Skeletal muscle tissue (tissue), 3 donors: ENCODE measurements at regions not wholly inside any gene's neighbourhood (a gene's known extent, or its start where the extent isn't known, plus 50 kb on each side); places are given as distances from the start of the nearest gene placed in this dataset.
"Not testable (repeated sequence)": the region's sequence is repeated elsewhere in the genome, so short reads cannot be mapped to it uniquely, and the experiment has no call there.

Source experiments
- H3K27ac ChIP-seq: one replicate; pipeline ENCODE4 v1.7.0; 2013; ENCODE audit warnings: mild to moderate bottlenecking, low read depth, low read length, inconsistent platforms
- H3K27me3 ChIP-seq, 3 donors: one replicate each; pipeline ENCODE4 v1.7.0; 2013; ENCODE audit warnings: low read length in 3 of 3; ENCODE audit not compliant: control insufficient read depth in 3 of 3, insufficient read depth in 3 of 3
- H3K36me3 ChIP-seq, 3 donors: one replicate each; pipeline ENCODE4 v1.7.0; 2013; ENCODE audit warnings: low read length in 3 of 3; ENCODE audit not compliant: control insufficient read depth in 3 of 3, insufficient read depth in 3 of 3
- H3K4me1 ChIP-seq, 3 donors: one replicate each; pipeline ENCODE4 v1.7.0; 2013; ENCODE audit warnings: low read length in 3 of 3, mild to moderate bottlenecking in 3 of 3; ENCODE audit not compliant: control insufficient read depth in 3 of 3, insufficient read depth in 3 of 3
- H3K4me3 ChIP-seq, 3 donors: one replicate each; pipeline ENCODE4 v1.7.0; 2013; ENCODE audit warnings: low read length in 3 of 3
- H3K9ac ChIP-seq, 3 donors: one replicate each; pipeline ENCODE4 v1.7.0; 2013; ENCODE audit warnings: low read length in 3 of 3, mild to moderate bottlenecking in 3 of 3, moderate library complexity in 2 of 3, low read depth in 1 of 3
- H3K9me3 ChIP-seq, 3 donors: one replicate each; pipeline ENCODE4 v1.7.0; 2013; ENCODE audit warnings: low read length in 3 of 3; ENCODE audit not compliant: control insufficient read depth in 3 of 3
- donor health status: Osteomylitis.

GRCh38 chr1:200260597-200261335, 149.1 kb downstream of the ZNF281 start:
- Histone ChIP-seq H3K9ac (no peak overlapping the region), H3K4me1 (no peaks in the 10 kb centered on the region), H3K4me3 (no peak overlapping the region), H3K27ac (no peak overlapping the region), H3K9me3 (no peaks in the 10 kb centered on the region), H3K36me3 (no peaks in the 10 kb centered on the region), H3K27me3 (no peaks in the 10 kb centered on the region)

DNA sequence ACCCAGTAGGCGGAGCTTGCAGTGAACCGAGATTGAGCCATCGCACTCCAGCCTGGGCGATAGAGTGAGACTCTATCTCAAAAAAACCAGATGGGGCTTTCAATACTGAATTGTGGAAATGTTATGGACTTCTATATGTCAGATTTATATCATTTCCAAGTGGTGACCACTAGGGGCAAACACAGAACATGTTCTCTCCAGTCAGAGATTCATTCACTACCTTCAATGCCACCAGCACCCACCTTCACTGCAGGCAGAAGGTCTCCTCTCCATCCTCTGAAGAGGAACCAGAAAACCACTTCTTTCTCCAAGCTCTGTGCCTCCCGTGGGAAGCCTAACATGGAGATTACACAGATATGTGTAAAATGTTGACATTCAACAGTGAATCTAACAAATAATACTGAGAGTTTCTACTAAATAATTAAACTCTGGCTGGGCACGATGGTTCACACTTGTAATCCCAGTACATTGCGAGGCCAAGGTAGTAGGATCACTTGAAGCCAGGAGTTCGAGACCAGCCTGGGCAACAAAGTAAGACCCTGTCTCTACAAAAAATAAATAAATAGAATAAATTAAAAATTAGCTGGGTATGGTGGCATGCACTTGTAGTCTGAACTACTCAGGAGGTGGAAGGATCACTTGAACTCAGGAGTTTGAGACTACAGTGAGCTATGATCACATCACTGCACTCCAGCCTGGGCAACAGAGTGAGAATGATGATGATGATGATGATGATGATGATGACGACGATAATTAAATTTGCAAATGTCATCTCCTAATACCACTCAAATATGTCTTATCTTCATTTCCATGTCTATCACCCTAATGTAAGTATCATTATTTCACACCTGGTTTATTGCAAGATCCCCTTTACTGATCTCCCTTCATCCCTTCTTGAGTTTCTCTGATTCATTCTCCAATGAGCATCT, 151.1 kb downstream of the ZNF281 start:
- Histone ChIP-seq H3K27me3 (no peaks in the 10 kb centered on the region), H3K4me1 (no peaks in the 10 kb centered on the region), H3K36me3 (no peaks in the 10 kb centered on the region), H3K9ac (no peak overlapping the region), H3K9me3 (no peaks in the 10 kb centered on the region), H3K27ac (no peak overlapping the region), H3K4me3 (no peak overlapping the region)

DNA sequence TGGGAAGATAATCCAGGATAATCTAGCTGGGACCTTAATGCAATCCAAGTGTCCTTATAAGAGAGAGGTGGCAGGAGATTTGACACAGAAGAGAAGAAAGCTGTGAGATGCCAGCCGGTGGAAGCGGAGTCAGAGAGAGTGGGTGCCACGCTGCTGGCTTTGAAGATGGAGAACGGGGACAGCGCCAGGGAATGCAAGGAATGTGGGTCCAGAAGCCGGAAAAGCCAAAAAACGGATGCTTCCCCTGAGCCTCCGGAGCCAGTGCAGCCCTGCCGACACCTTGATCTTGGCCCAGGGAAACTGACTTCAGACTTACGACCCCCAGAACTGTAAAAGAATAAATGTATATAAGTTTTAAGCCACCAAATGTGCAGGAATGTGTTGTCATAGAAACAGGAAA, 152.6 kb downstream of the ZNF281 start:
- Histone ChIP-seq H3K27ac (no peak overlapping the region), H3K36me3 (no peaks in the 10 kb centered on the region), H3K9me3 (no peaks in the 10 kb centered on the region), H3K4me3 (no peak overlapping the region), H3K27me3 (no peaks in the 10 kb centered on the region), H3K9ac (no peak overlapping the region), H3K4me1 (no peaks in the 10 kb centered on the region)

GRCh38 chr1:200254602-200255001, 155.2 kb downstream of the ZNF281 start:
- H3K27ac ChIP-seq, H3K9me3 ChIP-seq, H3K36me3 ChIP-seq, H3K27me3 ChIP-seq, H3K9ac ChIP-seq, H3K4me1 ChIP-seq, H3K4me3 ChIP-seq: not testable (repeated sequence)

DNA sequence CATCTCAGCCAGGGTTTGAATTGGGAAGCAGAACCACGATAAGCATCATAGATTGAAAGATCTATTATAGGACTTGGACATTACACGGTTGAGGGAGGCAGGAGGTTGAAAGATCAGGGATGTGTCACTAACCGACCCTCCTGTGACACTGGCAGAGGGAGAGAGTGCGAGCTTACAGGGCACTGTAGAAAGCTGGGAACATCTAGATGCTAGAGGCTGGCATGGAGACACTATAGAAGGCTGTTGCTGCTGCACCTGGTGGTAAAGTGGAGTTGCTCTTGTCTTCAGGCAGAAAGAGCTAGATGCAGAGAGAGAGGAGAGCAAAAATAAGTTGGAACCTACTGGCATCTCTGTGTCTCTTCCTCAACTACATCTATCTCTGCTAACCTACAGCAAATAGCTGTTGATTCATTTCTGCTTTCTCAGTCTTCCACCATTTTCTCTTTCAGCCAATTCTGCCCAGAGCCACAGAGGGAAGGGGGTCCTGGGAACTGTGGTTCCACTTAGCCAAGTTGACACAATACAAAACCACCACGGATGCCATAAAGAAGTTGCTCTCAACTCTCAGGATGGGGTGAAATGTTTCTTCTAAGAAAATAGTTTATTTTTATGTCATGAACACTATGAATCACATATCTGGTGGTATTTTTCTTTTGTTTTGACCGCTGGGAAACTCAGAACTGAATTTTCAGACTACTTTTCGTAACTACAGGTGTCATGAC, 155.9 kb downstream of the ZNF281 start:
- no peak overlapping the region for H3K27ac ChIP-seq
- no peak overlapping the region for H3K4me3 ChIP-seq
- no peaks in the 10 kb centered on the region for H3K4me1 ChIP-seq
- H3K27me3 ChIP-seq = no peaks in the 10 kb centered on the region
- no peaks in the 10 kb centered on the region for H3K36me3 ChIP-seq
- no peak overlapping the region for H3K9ac ChIP-seq
- H3K9me3 ChIP-seq = no peaks in the 10 kb centered on the region

DNA sequence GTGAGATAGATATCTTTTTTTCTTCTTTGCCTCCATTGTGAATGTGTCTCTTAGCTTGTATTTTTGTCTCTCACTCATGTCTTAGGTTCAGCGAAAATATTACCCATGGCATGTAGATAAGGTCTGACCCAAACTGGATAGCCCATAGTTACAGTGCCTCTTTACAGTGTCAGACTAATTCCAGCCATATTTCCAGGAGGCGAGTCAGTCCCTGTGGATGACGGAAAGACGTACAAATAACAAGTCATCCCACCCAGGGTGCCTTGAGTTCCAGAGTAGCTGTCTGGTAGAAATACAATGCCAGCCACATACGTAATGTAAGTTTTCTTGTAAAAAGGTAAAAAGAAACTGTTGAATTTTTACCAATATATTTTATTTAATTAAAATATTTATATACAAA, 157.3 kb downstream of the ZNF281 start:
- Histone ChIP-seq H3K9ac (no peak overlapping the region), H3K4me1 (no peaks in the 10 kb centered on the region), H3K36me3 (no peaks in the 10 kb centered on the region), H3K9me3 (no peaks in the 10 kb centered on the region), H3K27me3 (peaks cover 0 to under 1% (median 0%) of the 10 kb centered on the region in 3 donors), H3K4me3 (no peak overlapping the region), H3K27ac (no peak overlapping the region)

- Histone ChIP-seq H3K27ac (no peak overlapping the region), H3K4me3 (no peak overlapping the region), H3K36me3 (no peaks in the 10 kb centered on the region)
These were observed 159.4 kb downstream of the ZNF281 start for GRCh38 chr1:200250469-200250868.

DNA sequence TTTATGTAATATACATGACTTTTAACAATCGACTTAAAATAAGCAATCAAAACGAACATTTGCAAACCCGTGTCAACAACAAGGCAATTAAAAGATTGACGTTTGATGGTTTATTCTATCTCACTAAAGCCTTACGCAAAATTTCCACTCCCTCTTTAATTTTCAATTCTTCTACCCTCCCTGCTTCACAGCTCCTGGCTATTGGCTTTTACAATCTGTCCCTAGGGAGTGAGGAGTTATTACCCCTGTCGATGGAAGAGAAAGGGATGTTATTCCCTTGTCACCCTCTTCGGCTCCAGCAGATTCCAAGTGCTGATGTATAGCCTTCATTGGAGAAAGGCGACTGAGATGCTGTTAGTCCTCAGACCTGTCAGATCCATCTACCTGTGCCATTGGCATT, 161.3 kb downstream of the ZNF281 start:
- Histone ChIP-seq H3K27ac (no peak overlapping the region), H3K4me1 (no peaks in the 10 kb centered on the region), H3K27me3 (peaks cover 0 to 12% (median 0%) of the 10 kb centered on the region in 3 donors), H3K9ac (no peak overlapping the region), H3K4me3 (no peak overlapping the region), H3K36me3 (no peaks in the 10 kb centered on the region), H3K9me3 (no peaks in the 10 kb centered on the region)

More at GRCh38 chr1:200250469-200250868, 159.4 kb downstream of the ZNF281 start:
- Histone ChIP-seq H3K9me3 (no peaks in the 10 kb centered on the region), H3K27me3 (peaks cover 0 to 10% (median 0%) of the 10 kb centered on the region in 3 donors), H3K4me1 (no peaks in the 10 kb centered on the region), H3K9ac (no peak overlapping the region)

- Histone ChIP-seq H3K27me3 (peaks cover 0 to 12% (median 0%) of the 10 kb centered on the region in 3 donors), H3K9ac (no peak overlapping the region), H3K27ac (no peak overlapping the region), H3K4me1 (peaks cover 0 to under 1% (median 0%) of the 10 kb centered on the region in 3 donors), H3K4me3 (no peak overlapping the region), H3K9me3 (no peaks in the 10 kb centered on the region), H3K36me3 (no peaks in the 10 kb centered on the region)
These were observed 162.3 kb downstream of the ZNF281 start for GRCh38 chr1:200247518-200247917.
